Kidney epithelial cell (primary cell): ENCODE measurements at regions not wholly inside any gene's neighbourhood (a gene's known extent, or its start where the extent isn't known, plus 50 kb on each side); places are given as distances from the start of the nearest gene placed in this dataset.
"Not testable (repeated sequence)": the region's sequence is repeated elsewhere in the genome, so short reads cannot be mapped to it uniquely, and the experiment has no call there.

Experiments
- DNase-seq: peaks from one replicate; pipeline ENCODE4 v3.0.0-alpha.2; 2010; ENCODE audit warnings: low read depth
- H3K27me3 ChIP-seq: 2 replicates; pipeline ENCODE4 v1.6.0; 2011; ENCODE audit warnings: low read length; ENCODE audit not compliant: control insufficient read depth, insufficient read depth
- H3K36me3 ChIP-seq: 2 replicates; pipeline ENCODE4 v1.5.1; 2011; ENCODE audit warnings: low read length; ENCODE audit not compliant: control insufficient read depth, insufficient read depth
- H3K4me3 ChIP-seq: 2 replicates; pipeline ENCODE4 v1.5.1; 2011; ENCODE audit warnings: low read depth, mild to moderate bottlenecking, control low read depth, low read length

- H3K27me3 ChIP-seq, H3K36me3 ChIP-seq, H3K4me3 ChIP-seq, DNase-seq: not testable (repeated sequence)
Measured at GRCh38 chr16:33980736-33981135, 521.3 kb downstream of the TP53TG3F start.

DNA sequence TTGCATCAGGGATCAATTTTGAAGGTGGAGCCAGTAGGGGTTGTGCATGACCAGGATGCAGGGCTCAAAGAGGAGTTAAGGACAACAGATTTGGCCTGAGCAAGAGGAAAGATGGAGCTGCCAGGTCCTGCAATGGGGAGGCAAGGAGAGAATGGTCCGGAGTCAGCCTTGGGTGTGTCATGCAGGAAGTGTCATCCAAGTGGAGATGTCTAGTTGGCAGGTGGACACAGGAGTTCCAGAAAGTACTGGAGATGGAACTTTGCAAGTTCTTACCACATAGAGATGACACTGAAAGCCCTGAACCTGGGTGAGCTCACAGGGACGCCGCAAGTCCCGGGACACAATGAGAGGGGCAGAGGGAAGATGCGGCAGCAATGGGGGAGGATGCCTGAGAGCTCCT lies 525.0 kb downstream of the TP53TG3F start:
- not testable (repeated sequence) for DNase-seq, H3K36me3 ChIP-seq, H3K4me3 ChIP-seq, H3K27me3 ChIP-seq

GRCh38 chr16:33986521-33986920 lies 527.1 kb downstream of the TP53TG3F start:
- not testable (repeated sequence) for H3K36me3 ChIP-seq, H3K4me3 ChIP-seq, H3K27me3 ChIP-seq, DNase-seq

DNA sequence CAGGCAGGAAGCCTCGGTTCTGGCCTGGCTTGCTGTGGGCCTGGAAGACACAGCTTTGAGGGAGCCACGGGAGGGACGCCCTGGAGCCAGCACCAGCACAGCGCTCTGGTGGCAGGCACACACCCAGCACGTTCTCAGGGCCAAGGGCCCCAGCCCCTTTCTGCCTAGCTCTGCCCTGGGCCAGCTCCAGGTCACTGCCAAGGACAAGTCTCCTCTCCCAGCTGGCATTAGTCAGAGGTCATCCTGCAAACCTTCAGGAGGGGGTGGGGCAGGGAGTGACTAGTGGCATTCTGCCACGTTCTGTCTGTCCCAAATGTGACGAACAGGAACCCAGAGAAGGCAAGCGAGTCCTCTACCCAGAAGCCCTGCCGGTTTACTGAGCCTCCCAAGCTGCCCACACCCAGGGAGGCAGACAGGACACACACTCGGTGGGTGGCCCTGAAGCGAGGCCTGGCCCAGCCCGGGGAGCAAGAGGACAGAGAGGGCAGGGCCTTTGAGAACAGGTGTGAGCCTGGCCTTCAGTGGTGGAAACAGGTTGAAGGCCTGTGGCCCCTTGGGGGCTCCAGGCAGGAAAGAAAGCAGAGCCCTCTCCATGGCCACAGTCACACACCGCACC lies 528.0 kb downstream of the TP53TG3F start:
- H3K4me3 ChIP-seq, DNase-seq, H3K36me3 ChIP-seq, H3K27me3 ChIP-seq: not testable (repeated sequence)

DNA sequence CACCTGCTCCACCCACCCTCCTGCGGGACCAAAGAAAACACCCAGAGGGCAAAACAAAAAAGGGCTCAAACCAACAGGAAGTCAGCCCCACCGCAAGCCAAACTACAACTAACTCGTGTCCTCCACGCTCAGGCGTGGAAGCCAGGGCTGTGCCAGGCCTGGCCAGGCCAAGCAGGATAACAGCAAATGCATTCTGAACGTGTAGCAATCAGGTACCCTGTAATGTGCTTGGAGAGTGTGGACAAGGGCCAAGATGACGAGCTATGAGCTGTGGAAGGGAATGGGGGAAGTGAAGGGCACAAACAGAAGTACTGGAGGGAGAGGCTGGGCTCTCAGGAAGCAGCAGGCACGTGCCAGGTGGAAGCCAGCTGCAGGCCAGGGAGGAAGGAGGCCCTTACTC lies 528.6 kb downstream of the TP53TG3F start:
- DNase-seq, H3K27me3 ChIP-seq, H3K4me3 ChIP-seq, H3K36me3 ChIP-seq: not testable (repeated sequence)

- not testable (repeated sequence) for H3K4me3 ChIP-seq, H3K27me3 ChIP-seq, DNase-seq, H3K36me3 ChIP-seq
Measured at GRCh38 chr16:33990488-33990887, 531.1 kb downstream of the TP53TG3F start.

DNA sequence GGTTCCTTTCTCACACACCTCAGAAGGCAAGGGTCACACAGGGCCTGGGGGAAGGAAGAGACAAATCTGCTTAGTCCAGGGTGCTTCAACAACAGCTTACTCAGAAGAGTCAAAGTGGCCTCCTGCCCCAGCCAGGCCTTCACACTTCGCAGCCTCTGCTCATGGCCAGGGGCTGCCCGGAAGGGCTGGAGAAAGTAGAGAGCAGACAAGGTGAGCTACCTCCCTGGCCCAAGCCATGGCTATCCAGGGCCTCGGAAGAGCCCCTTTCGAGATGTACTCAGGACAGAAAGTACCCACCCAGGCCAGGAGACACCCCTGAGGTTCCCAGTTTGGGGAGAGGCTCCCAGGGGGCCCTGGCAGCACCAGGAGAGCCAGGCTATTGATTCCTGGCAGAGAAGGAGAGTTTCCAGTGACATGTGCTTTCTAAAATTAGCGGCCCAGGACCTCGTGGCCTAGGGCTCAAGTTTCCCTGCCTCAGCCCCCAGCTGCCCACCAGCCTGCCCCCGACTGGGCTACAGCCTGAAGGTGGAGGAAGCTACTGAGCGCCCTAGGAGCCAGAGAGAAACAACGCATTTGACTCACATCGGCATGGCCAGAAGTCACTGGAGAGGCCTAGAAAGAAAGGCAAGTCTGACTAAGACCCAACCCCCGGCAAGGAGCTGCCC lies 533.2 kb downstream of the TP53TG3F start:
- not testable (repeated sequence) for H3K36me3 ChIP-seq, DNase-seq

DNA sequence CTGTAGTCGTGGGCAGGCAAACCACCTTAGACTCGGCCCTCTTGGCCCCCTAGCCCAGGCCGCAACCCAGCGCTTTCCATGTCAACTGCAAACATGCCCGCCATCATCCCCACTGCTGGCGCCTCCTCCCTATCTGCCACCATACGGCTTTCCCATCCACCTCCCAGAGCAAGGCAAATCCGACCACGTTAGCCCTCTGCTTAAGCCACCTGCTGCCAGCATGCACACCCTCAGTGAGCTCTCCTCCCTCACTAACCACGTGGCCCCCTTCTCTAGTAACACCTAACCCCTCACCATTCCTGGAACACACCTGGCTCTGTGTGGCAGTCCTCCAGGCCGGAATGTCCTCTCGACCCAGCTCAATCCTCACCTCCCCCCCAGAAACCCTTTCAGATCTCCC lies 534.8 kb downstream of the TP53TG3F start:
- not testable (repeated sequence) for H3K36me3 ChIP-seq, DNase-seq, H3K4me3 ChIP-seq, H3K27me3 ChIP-seq

More for the DNA sequence above, 533.2 kb downstream of the TP53TG3F start:
- H3K27me3 ChIP-seq, H3K4me3 ChIP-seq: not testable (repeated sequence)

DNA sequence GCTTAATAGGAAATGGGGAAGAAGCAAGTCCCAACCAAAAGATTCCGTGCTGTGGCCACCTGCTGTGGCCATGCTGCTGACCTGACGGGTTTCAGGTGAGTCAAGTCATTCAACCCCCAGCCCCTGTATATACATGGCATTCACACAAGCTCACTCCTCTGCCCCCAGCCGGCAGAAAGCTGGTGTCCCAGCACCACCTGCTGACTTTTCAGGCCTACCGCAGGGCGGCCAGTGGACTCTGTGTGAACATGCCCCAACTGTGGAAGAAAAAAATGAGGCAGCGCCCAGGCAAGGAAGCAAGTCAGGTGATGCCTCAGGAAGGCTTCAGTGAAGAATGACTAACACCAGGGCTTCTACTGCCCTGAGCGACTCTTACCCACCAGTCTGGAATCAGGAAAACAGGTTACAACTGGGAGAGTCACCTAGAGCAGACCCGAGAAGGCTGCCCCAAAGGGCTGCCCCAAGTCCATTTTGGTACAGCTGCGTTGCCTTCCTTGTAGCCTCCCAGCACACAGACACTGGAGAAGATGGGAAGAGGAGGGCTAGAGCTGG lies 536.5 kb downstream of the TP53TG3F start:
- not testable (repeated sequence) for H3K4me3 ChIP-seq, DNase-seq, H3K36me3 ChIP-seq, H3K27me3 ChIP-seq

DNA sequence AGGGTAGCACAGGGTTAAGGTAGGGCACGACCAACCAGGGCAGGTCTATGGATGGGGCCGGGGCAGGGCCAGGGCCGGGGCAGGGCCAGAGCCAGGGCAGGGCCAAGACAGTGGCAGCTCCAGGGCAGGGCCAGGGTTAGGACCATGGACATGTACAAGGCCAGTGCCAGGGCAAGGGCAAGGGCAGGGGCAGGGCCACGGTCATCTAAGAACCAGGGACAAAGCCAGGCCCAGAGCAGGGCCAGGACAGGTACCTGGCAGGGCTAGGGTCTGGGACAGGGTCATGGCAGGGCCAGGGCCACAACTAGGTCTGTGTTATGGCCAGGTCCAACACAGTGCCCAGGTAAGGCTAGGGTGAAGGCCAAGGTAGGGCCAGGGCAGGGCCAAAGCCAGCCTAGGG lies 541.8 kb downstream of the TP53TG3F start:
- not testable (repeated sequence) for DNase-seq, H3K27me3 ChIP-seq, H3K4me3 ChIP-seq, H3K36me3 ChIP-seq

DNA sequence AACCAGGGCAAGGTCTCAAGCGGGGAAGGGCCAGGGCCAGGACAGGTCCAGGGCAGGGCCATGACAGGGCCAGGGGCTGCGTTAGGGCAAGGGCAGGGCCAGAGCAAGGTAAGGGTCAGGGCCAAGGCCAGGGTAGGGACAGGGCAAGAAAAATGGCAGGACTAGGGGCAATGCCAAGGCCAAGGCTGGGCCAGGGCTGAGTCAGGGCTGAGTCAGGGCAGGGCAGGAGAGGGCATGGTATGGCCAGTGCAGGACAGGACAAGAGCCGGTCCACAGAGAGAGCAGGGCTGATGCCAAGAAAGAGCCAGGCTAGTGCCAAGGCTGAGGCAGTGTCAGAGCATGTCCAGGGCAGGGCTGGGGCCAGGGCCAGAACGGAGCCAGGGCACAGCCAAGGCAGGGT lies 542.5 kb downstream of the TP53TG3F start:
- H3K4me3 ChIP-seq, H3K27me3 ChIP-seq, H3K36me3 ChIP-seq, DNase-seq: not testable (repeated sequence)

DNA sequence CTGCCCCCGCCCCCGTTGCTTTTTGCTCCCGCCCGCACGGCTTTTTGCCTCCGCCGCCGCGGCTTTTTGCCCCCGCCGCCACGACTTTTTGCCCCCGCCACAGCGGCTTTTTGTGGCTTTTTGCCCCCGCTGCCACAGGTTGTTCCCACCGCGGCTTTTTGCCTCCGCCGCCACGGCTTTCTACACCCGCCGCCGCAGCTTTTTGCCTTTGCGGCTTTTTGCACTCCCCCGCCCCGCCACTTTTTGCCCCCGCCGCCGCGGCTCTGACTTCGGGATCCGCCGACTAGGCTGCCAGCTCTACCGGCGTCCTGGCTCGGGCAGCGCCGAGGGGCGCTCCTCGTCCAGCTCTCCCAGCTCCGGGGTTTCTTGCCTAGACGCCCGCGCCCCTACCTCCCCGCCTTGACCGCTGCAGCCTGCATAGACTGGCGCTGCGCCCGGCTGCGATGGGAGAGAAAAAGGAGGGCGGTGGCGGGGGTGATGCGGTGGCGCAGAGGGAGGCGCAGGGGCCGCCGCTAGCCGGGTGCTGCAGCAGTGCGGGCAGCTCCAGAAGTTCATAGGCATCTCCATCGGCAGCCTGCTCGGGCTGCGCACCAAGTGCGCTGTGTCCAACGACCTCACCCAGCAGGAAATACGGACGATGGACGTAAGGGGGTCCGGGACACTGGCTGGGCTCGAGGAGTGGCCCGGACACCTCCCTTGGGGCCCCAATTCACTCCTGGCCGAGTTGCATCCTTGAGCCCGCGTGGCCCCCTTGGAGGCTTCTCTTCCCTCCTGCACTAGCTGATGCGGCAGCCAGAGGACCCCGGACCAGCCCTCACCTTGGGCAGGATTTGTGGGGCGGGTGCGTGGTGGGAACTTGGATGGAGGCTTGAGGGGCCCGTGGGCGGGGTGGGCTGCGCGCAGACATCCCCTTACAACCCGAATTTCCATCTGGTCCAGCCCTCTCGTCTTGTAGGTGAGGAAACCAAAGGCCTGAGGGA lies 555.7 kb downstream of the TP53TG3F start:
- not testable (repeated sequence) for H3K36me3 ChIP-seq, H3K4me3 ChIP-seq, H3K27me3 ChIP-seq, DNase-seq

DNA sequence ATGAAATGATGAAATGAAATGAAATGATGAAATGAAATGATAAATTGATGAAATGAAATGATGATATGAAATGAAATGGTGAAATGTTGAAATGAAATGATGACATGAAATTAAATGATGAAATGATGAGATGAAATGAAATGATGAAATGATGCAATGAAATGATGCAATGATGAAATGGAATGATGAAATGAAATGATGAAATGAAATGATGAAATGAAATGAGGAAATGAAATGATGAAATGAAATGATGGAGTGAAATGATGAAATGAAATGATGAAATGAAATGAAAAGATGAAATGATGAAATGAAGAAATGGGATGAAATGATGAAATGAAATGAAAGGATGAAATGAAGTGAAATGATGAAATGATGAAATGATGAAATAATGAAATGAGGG lies 558.9 kb downstream of the TP53TG3F start:
- DNase-seq, H3K36me3 ChIP-seq, H3K4me3 ChIP-seq, H3K27me3 ChIP-seq: not testable (repeated sequence)
